Amygdala (tissue), 56 donors: ENCODE measurements at regions not wholly inside any gene's neighbourhood (a gene's known extent, or its start where the extent isn't known, plus 50 kb on each side); places are given as distances from the start of the nearest gene placed in this dataset.
A peak's percentile ranks its signal among the peaks of the same experiment; 100 is the strongest.

Experiments used
- DNase-seq, 56 donors: peaks; one replicate each; lab custom pipeline; 2025; lab: John Stamatoyannopoulos, UW

- no peak for DNase-seq
Observed at GRCh38 chr3:5520237-5520636, 332.7 kb downstream of the EDEM1 start.

GRCh38 chr3:5523125-5523524, 335.6 kb downstream of the EDEM1 start:
- DNase-seq = no peak

- DNase-seq = no peak
Observed at GRCh38 chr3:5531039-5531438, 343.5 kb downstream of the EDEM1 start.

GRCh38 chr3:5531741-5532290, 344.3 kb downstream of the EDEM1 start:
- no peak for DNase-seq

- DNase-seq = no peak
Observed at GRCh38 chr3:5540532-5540931, 353.0 kb downstream of the EDEM1 start.

- DNase-seq = no peak
Observed at GRCh38 chr3:5542472-5542871, 355.0 kb downstream of the EDEM1 start.

- no peak for DNase-seq
Observed at GRCh38 chr3:5543047-5543446, 355.5 kb downstream of the EDEM1 start.

GRCh38 chr3:5545719-5546118, 358.2 kb downstream of the EDEM1 start:
- DNase-seq = no peak

GRCh38 chr3:5553203-5553602, 365.7 kb downstream of the EDEM1 start:
- no peak for DNase-seq

- DNase-seq = no peak
Observed at GRCh38 chr3:5554245-5554747, 366.8 kb downstream of the EDEM1 start.

GRCh38 chr3:5560199-5560598, 372.7 kb downstream of the EDEM1 start:
- DNase-seq = no peak

GRCh38 chr3:5563537-5564277, 376.2 kb downstream of the EDEM1 start:
- DNase-seq = no peak

- no peak for DNase-seq
Observed at GRCh38 chr3:5564278-5564666, 376.8 kb downstream of the EDEM1 start.

GRCh38 chr3:5565026-5565425, 377.5 kb downstream of the EDEM1 start:
- DNase-seq = peak in 1 of 56 donors; percentile 5

- no peak for DNase-seq
Observed at GRCh38 chr3:5567113-5567512, 379.6 kb downstream of the EDEM1 start.

- no peak for DNase-seq
Observed at GRCh38 chr3:5568451-5568850, 380.9 kb downstream of the EDEM1 start.

GRCh38 chr3:5569152-5569551, 381.6 kb downstream of the EDEM1 start:
- DNase-seq = no peak

- DNase-seq = peak in 4 of 56 donors; percentile 8 to 23 (median 12)
Observed at GRCh38 chr3:5572168-5572567, 384.7 kb downstream of the EDEM1 start.

GRCh38 chr3:5576277-5577011, 388.9 kb downstream of the EDEM1 start:
- DNase-seq = no peak

- no peak for DNase-seq
Observed at GRCh38 chr3:5579139-5579602, 391.7 kb downstream of the EDEM1 start.

GRCh38 chr3:5579946-5580345, 392.4 kb downstream of the EDEM1 start:
- DNase-seq = no peak

GRCh38 chr3:5580826-5581225, 393.3 kb downstream of the EDEM1 start:
- no peak for DNase-seq
